HG02763 (cell line): ENCODE measurements at regions not wholly inside any gene's neighbourhood (a gene's known extent, or its start where the extent isn't known, plus 50 kb on each side); places are given as distances from the start of the nearest gene placed in this dataset.
"Not testable (repeated sequence)": the region's sequence is repeated elsewhere in the genome, so short reads cannot be mapped to it uniquely, and the experiment has no call there.

Experiments used
- ATAC-seq: cut with Tn5 transposase; IDR thresholded peaks from one replicate; pipeline ENCODE4 v1.9.1; 2021; ENCODE audit warnings: mild to moderate bottlenecking, moderate library complexity; ENCODE audit not compliant: unreplicated experiment

DNA sequence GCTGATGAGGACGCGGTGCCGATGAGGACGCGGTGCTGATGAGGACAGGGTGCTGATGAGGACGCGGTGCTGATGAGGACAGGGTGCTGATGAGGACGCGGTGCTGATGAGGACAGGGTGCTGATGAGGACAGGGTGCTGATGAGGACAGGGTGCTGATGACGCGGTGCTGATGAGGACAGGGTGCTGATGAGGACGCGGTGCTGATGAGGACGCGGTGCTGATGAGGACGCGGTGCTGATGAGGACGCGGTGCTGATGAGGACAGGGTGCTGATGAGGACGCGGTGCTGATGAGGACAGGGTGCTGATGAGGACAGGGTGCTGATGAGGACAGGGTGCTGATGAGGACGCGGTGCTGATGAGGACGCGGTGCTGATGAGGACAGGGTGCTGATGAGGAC lies 399.3 kb downstream of the SMOC2 start:
- not testable (repeated sequence) for ATAC-seq

DNA sequence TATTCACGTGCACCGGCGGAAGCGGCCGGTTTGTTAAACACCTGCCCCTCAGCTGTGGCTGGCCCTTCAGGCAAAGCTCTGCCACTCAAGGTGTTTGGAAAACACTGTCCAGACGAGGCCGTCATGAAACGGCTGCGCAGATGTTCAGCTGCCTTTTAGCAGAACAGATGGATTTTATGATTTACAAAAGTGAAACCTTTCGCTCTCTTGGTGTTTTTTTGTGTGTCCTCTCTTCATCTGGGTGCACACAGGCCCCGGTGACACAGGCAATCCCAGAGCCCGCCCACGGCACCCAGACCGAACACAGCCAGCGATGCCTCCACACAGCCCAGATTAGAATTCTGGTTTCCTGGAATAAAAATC lies 397.0 kb downstream of the SMOC2 start:
- no peak for ATAC-seq

DNA sequence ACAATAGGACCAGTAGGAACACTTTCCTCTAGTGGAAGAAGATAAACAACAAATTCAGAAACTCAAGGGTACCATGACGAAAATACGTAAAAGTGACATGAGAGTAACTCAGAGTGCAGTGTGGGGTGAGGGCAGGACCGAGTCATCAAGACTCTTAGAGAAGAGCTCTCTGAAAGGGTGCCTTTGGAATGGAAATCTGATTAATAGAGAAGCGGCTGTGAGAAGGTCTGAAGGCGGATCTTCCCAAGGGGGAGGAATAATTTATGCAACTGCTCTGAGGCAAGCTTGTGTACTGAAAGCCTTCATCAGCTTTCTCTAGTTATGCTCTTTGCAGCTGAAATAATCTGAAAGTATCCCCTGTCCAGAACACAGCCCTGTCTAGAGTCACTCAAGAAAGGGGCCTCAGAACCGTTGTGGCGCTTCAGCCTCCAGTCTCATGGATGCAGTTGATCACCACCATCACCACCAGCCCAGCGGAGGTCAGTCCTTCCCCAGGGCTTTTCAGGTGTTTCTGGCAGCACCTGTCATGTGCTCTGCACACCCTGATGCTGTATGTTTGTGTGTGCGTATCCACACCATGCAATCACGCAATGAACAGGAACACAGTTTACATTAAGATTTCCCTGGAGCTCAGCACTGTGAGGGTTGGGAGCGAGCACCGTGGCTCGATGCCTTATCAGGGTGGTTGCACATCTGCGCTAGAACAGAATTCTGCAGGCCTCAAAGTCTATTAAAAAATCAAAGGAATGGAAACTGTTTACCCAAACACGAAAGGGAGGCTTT lies 396.5 kb downstream of the SMOC2 start:
- ATAC-seq, result no peak

DNA sequence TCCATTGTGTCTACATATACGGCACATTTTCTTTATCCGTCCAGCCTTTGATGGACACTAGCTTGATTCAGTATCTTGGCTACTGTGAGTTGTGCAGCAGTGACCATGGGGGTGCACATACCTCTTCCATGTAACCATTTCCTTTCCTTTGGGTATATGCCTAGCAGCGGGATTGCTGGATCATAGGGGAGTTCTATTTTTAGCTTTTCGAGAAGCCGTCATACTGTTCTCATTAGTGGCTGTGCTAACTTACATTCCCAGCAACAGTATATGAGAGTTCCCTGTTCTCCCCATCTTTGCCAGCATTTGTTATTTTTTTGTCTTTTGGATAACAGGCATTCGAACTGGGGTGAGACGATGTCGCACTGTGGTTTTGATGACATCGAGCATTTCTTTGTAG lies 395.0 kb downstream of the SMOC2 start:
- no peak for ATAC-seq

DNA sequence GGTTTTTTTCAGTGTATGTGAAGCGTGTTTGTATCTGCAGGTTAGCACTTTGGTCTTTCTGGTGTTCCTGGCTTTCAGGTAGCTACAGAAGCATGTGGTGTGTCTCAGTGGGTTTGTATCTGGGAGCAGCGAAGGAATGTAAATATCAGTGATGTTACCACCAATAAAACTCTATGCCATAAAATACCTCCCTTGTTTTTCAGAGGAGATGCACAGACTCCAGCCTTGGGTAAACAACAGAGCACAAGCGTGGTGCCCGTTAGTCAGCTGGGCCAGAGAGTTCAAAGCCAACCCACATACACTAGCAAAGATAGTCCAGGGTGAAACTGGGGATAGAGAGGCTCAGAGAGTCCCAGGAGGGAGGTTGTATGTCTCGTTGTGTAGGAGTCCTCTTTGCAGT lies 393.8 kb downstream of the SMOC2 start:
- no peak for ATAC-seq

DNA sequence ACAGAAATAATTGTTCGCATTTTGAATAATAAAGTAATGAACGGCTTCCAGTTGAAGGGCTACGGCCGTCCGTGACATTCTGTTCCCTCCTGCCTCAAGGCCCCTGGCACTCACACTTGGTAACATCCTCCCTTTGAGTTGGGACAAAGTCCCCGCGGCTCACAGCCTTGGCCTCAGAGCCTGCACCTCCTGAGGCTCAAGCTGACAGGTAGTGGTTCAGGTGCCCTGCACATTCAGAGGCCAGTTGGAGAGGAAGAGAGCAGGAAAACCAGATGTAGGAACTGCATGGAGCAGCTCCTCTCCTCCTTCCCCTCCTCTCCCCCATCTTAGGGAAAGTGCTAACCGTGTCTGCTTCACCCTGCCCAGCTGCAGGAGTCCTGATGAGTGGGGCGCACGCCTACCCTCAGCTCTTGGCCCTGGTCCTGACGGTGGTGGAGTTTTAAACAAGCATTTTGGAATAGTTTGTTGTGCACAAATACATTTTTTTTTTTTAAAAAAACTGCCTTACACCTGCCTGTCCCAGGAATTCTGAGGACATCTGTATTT lies 393.1 kb downstream of the SMOC2 start:
- ATAC-seq, result no peak

DNA sequence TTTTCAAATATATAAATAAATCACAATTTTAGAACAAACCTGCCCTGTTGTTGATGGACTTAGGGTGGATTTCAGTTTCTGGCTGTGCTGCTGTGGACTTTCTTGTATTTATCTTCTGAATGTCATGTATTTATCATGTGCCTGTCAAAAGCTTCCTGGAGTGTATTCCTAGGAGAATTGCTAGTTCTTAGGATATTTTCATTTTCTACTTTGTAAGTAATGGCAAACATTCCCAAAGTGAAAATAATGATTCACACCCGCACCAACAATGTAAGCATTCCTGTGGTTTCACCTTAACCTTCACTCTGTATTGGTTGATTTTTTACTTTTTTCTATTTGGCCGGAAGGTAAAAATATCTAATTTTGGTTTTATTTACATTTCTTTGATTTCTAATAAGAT lies 387.8 kb downstream of the SMOC2 start:
- ATAC-seq, result no peak

DNA sequence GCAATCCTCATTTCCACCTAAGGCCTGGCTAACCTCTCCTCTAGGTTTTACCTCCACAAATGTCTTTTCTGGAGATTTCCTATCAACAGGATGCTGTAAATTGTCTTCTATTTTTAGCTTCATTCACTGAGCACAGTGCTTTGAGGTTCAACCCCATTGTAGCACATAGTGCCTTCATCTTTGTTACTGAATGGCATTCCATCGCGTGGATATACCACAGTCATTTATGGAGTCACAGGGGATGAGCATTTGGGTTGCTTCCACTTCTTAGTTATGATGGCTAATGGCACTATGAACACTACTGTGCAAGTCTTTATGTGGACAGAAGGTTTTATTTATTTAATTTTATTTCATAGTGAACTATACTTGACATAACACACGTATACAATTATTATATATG lies 387.1 kb downstream of the SMOC2 start:
- ATAC-seq, result no peak

DNA sequence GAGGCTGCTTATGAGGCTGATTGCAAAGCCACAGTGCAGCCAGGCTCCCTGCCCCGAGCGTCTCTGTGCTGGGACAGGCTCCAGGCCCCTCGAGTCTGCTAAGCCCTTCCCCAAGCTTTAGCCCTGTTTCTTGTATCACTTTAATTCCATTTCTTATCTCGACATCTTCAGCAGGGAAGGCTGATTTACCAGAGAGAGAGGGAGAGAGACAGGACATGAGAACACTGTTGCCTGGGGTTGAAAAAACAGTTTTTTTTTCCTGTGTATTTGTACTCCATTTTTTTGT lies 386.5 kb downstream of the SMOC2 start:
- no peak for ATAC-seq

DNA sequence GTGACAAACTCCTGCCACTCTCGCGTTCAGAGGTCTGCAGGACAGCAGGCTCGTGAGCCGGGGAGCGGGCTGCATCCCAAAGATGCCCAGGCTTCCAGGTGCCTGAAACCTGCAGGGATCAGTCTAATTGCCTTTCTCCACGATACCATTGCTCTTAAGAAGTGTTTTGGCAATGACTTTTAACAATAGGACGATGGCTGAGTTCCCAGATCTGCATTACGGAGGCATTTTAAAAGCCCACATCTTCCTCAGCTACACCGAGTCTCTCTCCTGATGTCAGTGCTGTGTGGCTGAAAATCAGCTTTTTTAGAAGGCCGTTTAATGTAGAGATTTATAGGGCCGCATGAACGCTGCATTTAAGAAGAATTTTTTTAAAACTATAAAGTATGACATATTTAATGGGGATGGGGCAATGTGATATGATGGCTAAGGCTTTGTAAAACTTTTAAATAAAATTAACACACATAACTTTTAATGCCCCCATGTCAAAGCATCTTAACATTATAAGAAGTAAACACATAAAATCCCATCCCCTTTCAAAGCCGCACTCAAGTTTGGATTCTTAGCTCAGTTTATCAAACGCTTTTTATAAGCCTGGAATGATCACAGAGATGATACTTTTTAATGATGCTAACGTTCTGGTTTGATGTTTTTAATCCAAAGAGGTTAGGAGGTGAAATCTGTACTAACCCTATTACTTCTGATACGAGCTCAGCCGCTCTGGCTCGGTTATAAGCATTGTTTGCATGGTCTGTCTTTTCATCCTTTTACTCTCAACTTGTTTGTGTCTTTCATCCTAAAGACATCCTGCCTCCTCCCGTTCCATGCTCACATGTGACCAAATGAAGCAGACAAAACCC lies 386.0 kb downstream of the SMOC2 start:
- no peak for ATAC-seq

DNA sequence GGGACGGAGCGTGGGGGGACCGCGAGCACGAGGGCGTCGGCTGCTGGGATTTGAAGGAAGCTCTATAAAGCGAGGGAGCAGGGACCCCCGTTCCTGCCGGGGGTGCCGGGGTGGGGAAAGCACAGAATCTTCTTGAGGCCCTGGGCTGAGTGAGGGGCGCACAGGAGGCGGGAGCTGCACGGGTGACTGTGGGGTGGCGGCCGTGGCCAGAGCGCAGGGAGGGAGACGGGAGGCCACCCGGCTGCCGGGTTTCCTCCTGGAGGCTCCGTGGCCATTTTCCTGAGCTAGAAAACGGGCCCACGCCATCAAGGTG lies 385.1 kb downstream of the SMOC2 start:
- no peak for ATAC-seq

DNA sequence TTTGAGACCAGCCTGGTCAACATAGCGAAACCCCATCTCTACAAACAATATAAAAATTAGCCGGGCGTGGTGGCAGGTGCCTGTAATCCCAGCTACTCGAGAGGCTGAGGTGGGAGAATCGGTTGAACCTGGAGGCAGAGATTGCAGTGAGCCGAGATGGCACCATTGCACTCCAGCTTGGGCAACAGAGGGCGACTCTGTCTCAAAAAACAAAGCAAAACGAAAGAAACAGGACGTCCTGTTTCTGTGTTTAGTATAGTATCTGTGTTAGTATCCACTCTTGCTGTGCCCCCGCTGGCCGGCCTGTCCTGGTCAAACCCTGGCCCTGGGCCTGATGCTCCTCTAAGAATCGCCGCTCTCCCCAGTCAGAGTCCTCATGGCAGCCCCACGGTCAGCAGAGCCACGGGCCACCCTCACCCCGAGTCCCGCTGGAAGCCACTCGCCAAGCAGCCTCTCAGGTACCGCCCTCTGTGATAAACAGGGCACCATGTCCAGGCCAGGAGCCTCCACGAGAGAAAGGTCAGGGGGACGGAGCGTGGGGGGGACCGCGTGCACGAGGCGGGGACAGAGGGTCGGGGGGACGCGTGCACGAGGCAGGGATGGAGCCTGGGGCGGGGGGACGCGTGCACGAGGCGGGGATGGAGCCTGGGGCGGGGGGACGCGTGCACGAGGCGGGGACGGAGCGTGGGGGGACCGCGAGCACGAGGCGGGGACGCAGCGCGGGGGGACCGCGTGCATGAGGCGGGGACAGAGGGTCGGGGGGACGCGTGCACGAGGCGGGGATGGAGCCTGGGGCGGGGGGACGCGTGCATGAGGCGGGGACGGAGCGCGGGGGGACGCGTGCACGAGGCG lies 384.5 kb downstream of the SMOC2 start:
- ATAC-seq, result no peak

DNA sequence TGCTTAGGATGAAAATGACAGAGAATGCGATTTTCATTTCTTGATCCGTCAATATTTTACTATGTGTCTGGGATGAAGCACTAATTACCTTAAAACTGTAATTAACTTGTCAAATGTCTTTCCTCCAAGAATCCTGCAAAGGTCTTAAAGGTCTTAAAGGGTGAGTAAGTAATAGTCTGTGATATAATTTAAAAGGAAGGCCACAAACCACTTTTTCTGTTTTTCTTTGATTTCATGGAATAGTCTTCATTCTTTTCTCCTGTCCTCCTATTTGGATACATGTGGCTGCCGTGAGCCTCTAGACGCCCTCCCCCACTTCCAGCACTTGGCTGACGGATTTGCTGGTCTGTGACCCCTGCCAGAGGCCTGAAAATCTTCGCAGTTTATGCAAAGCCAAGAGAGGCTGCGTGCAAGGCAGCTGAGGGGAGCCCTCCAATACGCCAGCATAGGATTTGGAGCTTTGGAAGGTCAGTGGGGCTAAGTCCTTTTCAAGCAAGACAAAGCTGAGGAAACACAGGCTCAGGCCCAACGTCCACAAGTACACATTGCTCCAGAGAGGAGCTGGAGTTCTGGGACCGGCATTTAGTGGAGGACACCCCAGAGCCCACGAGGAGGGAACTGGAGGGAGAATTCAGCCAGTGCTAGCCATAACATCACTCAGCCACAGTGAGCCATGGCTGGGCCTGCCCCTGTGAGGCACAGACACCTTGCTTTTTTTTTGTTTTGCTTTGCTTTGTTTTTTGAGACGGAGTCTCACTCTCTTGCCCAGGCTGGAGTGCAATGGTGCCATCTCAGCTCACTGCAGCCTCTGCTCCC lies 382.6 kb downstream of the SMOC2 start:
- no peak for ATAC-seq

DNA sequence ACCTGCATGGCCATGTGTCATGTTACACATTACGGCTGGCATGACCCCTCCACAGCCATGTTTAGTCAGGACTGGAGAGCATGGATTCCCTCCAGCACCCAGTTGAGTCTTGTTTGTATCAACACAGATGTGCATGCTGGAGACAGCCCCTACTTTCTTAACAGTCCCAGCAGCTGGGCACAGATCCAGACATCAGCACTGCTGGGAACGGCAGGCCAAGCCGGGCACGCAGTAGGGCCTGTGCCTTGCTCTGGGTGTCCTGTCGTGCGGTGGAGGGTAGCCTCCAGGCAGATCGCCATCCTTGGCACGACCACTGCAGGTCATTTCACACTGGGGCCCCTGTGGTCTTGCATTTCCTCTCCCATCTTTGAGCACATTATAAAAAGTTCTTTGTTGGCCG lies 381.4 kb downstream of the SMOC2 start:
- no peak for ATAC-seq

DNA sequence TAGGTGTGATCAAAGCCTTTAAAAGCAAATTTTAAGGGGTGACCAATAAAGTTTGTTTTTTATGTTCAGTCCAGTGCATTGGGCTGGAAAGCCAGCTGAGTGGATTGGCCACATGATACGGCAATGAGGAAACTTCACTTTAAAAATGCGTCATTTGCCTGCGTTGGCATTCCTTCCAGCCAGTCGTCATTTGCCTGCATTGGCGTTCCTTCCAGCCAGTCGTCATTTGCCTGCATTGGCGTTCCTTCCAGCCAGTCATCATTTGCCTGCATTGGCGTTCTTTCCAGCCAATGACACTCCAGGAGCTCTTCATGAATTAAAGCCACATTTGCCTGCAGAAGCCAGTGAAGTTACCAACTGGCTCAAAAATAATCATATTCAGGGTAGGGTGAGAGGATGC lies 378.6 kb downstream of the SMOC2 start:
- no peak for ATAC-seq

DNA sequence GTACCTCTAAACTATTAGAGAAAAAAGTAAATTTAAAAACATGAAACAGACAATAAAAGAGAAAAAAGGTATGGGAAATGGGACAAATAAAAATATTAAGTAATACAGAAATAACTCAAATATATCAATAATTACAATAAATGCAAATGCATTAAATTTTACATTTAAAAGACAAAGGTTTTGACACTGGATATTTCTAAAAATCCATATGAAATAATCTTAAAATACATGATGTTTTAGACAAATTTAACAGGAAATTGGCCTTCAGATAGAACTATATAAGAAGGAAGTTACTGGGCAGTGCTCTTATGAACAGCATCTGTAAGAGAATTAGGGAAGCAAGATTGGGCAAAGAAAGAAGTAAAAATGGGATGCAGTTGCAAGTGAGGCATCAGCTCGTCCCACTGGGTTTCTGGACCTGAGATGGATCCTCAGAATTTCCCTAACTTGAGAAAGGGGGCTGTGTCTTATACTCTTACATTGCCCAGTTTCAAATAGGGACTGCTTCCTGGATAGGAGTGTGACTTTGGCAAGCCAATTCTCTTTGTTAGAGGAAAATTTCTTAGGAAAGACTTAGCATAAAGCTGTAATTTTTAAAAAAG lies 376.7 kb downstream of the SMOC2 start:
- ATAC-seq, result no peak

DNA sequence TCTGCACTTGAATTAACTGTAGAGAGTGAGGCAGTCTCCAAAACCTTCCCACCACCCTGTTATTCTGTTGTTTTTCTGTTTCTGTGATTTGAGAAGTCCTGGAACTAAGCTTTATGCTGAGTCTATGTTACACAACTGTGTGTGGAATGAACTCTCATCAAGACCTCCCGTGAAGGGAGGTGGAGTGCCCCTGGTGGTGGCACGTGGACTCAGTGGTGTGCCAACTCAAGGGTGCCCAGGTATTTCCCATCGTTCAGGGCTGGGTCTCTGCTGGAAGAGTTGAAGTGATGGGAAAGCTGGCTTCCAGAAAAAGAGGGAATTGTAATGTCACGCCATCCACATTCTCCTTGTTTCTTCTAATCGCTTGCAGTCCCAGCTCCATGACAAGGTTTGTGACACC lies 374.2 kb downstream of the SMOC2 start:
- no peak for ATAC-seq

DNA sequence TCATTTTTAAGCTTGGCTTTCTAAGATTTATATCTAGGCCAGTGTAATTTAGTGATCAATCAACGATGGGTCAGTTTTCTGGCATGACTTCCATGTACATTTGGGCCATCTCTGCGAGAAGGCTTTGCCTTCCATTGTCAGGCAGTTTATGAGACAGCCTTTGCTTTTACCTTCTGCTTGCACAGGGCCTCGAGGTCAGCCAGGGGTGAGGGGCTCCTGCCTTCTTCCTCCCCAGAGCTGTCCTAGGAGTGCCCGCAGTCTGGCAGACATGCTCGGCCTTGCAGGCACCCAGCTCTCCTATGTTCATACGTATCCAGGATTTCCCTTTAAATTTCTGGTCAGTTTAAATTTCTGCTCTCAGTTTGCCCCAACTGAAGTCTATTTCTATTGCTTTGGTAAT lies 367.2 kb downstream of the SMOC2 start:
- ATAC-seq, result no peak

DNA sequence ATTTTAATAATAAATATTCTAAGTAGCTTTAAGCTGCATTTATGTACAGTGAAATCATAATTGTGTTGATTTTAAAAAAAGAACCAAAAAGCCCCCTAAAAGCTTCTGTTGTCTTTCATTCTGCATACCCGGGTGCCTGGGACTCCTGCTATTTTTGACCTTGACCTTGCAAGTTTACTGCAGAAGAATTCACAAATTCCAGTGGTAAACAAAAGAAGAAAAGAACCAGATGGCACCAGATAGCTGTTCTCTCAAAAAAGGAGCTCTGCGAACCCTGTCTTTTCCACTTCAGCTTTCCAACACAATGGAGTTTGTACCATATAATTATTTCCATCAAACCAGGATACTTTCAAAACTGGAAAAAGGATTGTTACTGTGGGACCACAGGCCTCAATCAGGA lies 363.3 kb downstream of the SMOC2 start:
- ATAC-seq, result no peak

DNA sequence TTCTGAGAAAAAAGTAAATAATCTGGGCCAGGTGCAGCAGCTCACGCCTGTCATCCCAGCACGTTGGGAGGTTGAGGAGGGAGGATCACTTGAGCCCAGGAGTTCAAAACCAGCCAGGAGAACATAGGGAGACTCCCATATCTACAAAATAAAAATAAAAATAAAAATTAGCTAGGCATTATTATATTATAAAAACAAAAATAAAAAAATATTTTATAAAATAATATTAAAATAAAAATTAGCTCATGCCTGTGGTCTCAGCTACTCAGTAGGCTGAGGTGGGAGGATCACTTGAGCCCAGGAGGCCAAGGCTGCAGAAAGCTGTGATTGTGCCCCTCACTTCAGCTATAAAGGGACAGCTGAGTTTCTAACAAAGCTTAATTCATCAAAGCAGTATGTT lies 362.9 kb downstream of the SMOC2 start:
- ATAC-seq, result no peak
